ENCODE measurements at regions not wholly inside any gene's neighbourhood (a gene's known extent, or its start where the extent isn't known, plus 50 kb on each side); places are given as distances from the start of the nearest gene placed in this dataset.

GRCh38 chr6:119565893-119566292 is 216.3 kb upstream of the MAN1A1 start:
- DNase-seq (ENCODE audit: extremely low read depth, low read depth): no peak
- TF ChIP-seq, protein P1, sequence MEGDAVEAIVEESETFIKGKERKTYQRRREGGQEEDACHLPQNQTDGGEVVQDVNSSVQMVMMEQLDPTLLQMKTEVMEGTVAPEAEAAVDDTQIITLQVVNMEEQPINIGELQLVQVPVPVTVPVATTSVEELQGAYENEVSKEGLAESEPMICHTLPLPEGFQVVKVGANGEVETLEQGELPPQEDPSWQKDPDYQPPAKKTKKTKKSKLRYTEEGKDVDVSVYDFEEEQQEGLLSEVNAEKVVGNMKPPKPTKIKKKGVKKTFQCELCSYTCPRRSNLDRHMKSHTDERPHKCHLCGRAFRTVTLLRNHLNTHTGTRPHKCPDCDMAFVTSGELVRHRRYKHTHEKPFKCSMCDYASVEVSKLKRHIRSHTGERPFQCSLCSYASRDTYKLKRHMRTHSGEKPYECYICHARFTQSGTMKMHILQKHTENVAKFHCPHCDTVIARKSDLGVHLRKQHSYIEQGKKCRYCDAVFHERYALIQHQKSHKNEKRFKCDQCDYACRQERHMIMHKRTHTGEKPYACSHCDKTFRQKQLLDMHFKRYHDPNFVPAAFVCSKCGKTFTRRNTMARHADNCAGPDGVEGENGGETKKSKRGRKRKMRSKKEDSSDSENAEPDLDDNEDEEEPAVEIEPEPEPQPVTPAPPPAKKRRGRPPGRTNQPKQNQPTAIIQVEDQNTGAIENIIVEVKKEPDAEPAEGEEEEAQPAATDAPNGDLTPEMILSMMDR (IDR thresholded peaks at IDR 0.05; ENCODE audit: low read depth, low read length, missing control alignments): no peak
- H3K4me3 ChIP-seq (replicated peaks; ENCODE audit: low read depth, low read length): no peak overlapping the region

- no peak for DNase-seq (ENCODE audit: extremely low read depth, low read depth)
- no peak overlapping the region for H3K4me3 ChIP-seq (replicated peaks; ENCODE audit: low read depth, low read length)
- TF ChIP-seq, protein P1 (IDR thresholded peaks at IDR 0.05; ENCODE audit: low read depth, low read length, missing control alignments): no peak
Measured at GRCh38 chr6:119562168-119562567, 212.6 kb upstream of the MAN1A1 start.

- TF ChIP-seq, protein P1 (IDR thresholded peaks at IDR 0.05; ENCODE audit: low read depth, low read length, missing control alignments): no peak
Measured at GRCh38 chr6:119559586-119559985, 210.0 kb upstream of the MAN1A1 start.

GRCh38 chr6:119557239-119557638 is 207.7 kb upstream of the MAN1A1 start:
- no peak for DNase-seq (ENCODE audit: extremely low read depth, low read depth)
- H3K4me3 ChIP-seq (replicated peaks; ENCODE audit: low read depth, low read length): no peak overlapping the region
- TF ChIP-seq, protein P1 (IDR thresholded peaks at IDR 0.05; ENCODE audit: low read depth, low read length, missing control alignments): no peak

More at GRCh38 chr6:119559586-119559985, 210.0 kb upstream of the MAN1A1 start:
- DNase-seq (ENCODE audit: extremely low read depth, low read depth): no peak
- H3K4me3 ChIP-seq (replicated peaks; ENCODE audit: low read depth, low read length): no peak overlapping the region

- DNase-seq (ENCODE audit: extremely low read depth, low read depth): no peak
- H3K4me3 ChIP-seq (replicated peaks; ENCODE audit: low read depth, low read length): no peak overlapping the region
- TF ChIP-seq, protein P1 (IDR thresholded peaks at IDR 0.05; ENCODE audit: low read depth, low read length, missing control alignments): no peak
Measured at GRCh38 chr6:119552021-119552420, 202.5 kb upstream of the MAN1A1 start.

DNA sequence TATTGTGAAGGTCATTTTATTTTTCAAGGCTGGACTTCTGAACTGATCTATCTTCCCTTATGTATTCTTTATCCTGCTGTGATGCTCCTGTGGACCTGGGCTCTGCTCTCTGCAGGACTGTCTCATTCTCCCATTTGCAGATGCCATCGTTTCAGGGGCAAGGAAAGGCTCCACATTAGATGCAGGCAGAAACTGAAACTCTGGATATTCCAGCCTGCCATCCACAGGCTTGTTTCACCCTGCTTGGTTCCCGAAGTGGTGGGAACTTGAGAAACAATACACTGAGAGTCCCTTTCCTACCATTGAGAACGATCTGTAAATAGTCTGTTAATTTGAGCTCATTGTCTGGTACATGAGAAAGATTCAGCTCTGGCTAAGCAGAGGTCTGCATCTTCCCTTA is 197.5 kb upstream of the MAN1A1 start:
- TF ChIP-seq, protein P1 (IDR thresholded peaks at IDR 0.05; ENCODE audit: low read depth, low read length, missing control alignments): no peak
- DNase-seq (ENCODE audit: extremely low read depth, low read depth): no peak
- no peak overlapping the region for H3K4me3 ChIP-seq (replicated peaks; ENCODE audit: low read depth, low read length)

DNA sequence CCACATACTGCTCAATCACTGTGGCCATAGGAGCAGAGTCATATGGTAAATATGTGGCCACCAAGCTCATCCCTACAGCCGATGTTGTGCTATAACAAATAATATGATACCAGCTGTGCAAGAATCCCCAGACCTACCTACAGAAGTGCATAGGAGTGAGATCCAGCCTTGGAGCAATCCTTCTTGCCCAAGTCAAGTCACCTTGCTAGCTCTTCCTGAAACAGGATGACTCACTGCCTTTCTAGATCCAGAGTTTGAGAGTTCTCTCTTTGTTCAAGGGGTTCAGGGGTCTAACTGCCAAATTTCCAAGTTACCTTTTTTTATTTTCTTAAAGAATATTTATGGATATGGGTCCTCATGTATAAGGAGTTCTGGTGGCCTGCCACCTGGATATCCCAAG is 195.7 kb upstream of the MAN1A1 start:
- DNase-seq (ENCODE audit: extremely low read depth, low read depth): no peak
- TF ChIP-seq, protein P1 (IDR thresholded peaks at IDR 0.05; ENCODE audit: low read depth, low read length, missing control alignments): no peak
- H3K4me3 ChIP-seq (replicated peaks; ENCODE audit: low read depth, low read length): no peak overlapping the region
